Activated naive CD4-positive, alpha-beta T cell treated with anti-CD3 and anti-CD28 coated beads, Interleukin-2, amount 50 U/mL, for 72 hours (primary cell): ENCODE measurements at regions not wholly inside any gene's neighbourhood (a gene's known extent, or its start where the extent isn't known, plus 50 kb on each side); places are given as distances from the start of the nearest gene placed in this dataset.

Experiments used
- ATAC-seq, 2 donors: fragments of 150-1000 bp; cut with Tn5 transposase; 2 replicates each; pipeline ENCODE4 v1.10.0; 2021; ENCODE audit warnings: mild to moderate bottlenecking in 2 of 2, moderate library complexity in 2 of 2
- DNase-seq, 2 donors: peaks; one replicate each; pipeline ENCODE4 v3.0.0; 2021 to 2022; ENCODE audit warnings: low spot score in 2 of 2
- H3K27ac Mint-ChIP-seq, 2 donors: one replicate each; pipeline ENCODE4 v1.8.0; 2022; ENCODE audit warnings: mild to moderate bottlenecking in 2 of 2, mixed read lengths in 2 of 2
- H3K36me3 Mint-ChIP-seq, 2 donors: one replicate each; pipeline ENCODE4 v1.8.0; 2022; ENCODE audit warnings: mixed read lengths in 2 of 2
- H3K9me3 Mint-ChIP-seq, 2 donors: one replicate each; pipeline ENCODE4 v1.8.0; 2022; ENCODE audit warnings: mixed read lengths in 2 of 2

- Mint-ChIP-seq H3K36me3 (no peaks in the 10 kb centered on the region), H3K9me3 (peaks cover 0 to 7% of the 10 kb centered on the region in 2 donors), H3K27ac (no peak overlapping the region)
- no peak for DNase-seq
- no peak for ATAC-seq
Measured at GRCh38 chr6:45730232-45730631, 285.4 kb downstream of the CLIC5 start.

GRCh38 chr6:45728674-45729073, 287.0 kb downstream of the CLIC5 start:
- ATAC-seq, result no peak
- DNase-seq, result no peak
- Mint-ChIP-seq H3K36me3 (no peaks in the 10 kb centered on the region), H3K9me3 (peaks cover 0 to 7% of the 10 kb centered on the region in 2 donors), H3K27ac (no peak overlapping the region)

DNA sequence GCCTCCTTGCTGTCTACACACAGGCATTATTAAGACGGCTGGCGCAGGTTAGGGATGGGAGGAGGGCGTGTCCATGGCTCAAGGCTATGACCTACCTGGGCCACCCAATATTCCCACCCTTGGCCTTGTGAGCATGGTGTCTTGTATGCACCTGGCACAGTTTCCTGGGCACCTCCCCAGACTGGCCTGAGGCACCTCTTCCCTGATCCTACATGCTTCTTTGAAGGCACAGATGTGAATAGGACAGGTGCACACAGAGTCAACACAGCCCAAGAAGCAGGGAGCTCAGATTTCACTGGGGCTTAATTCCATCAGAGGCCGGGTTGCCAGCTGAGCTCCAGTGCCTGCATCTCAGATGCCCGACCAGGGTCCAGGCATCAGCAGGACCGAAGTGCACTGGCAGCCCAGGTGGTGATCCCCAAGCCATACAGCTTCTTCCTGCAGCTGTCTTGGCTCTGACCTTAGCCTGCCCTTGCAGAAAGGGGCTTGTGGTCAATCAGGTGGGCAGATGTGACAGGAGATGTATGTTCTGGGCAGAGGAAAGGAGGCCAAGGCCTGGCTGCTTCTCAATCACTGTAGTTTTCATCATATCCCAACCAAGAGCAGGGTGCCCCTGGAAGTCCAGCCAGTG, 287.7 kb downstream of the CLIC5 start:
- H3K36me3 Mint-ChIP-seq, result peaks cover 0 to 2% of the 10 kb centered on the region in 2 donors
- ATAC-seq (no peak), DNase-seq (no peak)
- no peak overlapping the region for H3K27ac Mint-ChIP-seq
- peaks cover 0 to 9% of the 10 kb centered on the region in 2 donors for H3K9me3 Mint-ChIP-seq

GRCh38 chr6:45727228-45727627, 288.4 kb downstream of the CLIC5 start:
- DNase-seq (no peak), ATAC-seq (no peak)
- Mint-ChIP-seq H3K9me3 (peaks cover 0 to 12% of the 10 kb centered on the region in 2 donors), H3K36me3 (peaks cover 0 to 6% of the 10 kb centered on the region in 2 donors), H3K27ac (no peak overlapping the region)

DNA sequence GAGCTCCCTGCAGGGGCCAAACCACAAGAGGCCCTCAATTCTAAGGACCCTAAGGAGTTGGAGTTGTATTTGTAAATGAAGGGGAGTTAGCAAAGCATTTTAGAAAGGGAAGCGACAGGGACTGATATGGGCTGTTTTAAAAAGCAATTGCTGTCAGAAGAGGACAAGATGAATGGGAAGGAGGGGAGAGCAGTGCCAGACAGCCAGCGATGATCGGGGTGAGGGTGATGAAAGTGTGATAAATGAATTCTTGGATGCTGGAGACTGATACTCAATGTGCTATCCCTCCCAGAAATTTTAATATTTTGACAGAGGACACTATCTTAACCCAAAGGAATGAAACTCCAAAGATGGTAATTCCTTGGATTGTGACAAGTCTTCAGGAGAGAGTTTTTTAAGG, 289.2 kb downstream of the CLIC5 start:
- no peak for ATAC-seq
- Mint-ChIP-seq H3K36me3 (peaks cover 0 to 6% of the 10 kb centered on the region in 2 donors), H3K27ac (no peak overlapping the region), H3K9me3 (peaks cover 0 to 12% of the 10 kb centered on the region in 2 donors)
- no peak for DNase-seq

GRCh38 chr6:45724511-45724910, 291.1 kb downstream of the CLIC5 start:
- peaks cover 0 to 12% of the 10 kb centered on the region in 2 donors for H3K9me3 Mint-ChIP-seq
- H3K27ac Mint-ChIP-seq, result no peak overlapping the region
- no peak for DNase-seq
- no peak for ATAC-seq
- H3K36me3 Mint-ChIP-seq, result peaks cover 0 to 6% of the 10 kb centered on the region in 2 donors

- H3K36me3 Mint-ChIP-seq, result peaks cover 0 to 6% of the 10 kb centered on the region in 2 donors
- DNase-seq, result no peak
- no peak for ATAC-seq
- H3K9me3 Mint-ChIP-seq, result peaks cover 0 to 12% of the 10 kb centered on the region in 2 donors
- H3K27ac Mint-ChIP-seq, result no peak overlapping the region
Measured at GRCh38 chr6:45724027-45724426, 291.6 kb downstream of the CLIC5 start.

DNA sequence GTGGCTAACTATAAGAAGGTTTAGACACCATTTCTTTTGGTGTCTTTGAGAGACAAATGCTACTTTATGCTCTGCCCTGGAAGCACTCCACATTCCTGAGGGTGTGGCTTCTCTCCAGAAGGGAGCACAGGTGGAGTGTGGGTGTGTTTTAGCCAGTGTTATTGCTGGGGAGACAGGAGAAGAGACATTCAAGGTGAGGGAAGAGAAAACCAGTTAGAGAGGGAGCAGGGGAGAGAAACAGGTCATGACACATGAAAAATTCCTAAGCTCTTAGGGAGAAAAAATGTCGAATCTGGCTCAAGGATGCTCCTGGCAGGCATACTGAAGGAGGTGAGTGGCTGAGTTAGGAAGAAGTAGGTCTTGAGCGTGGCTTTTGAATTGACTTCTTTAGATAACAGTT, 292.8 kb downstream of the CLIC5 start:
- Mint-ChIP-seq H3K27ac (no peak overlapping the region), H3K9me3 (peaks cover 0 to 12% of the 10 kb centered on the region in 2 donors), H3K36me3 (peaks cover 0 to 6% of the 10 kb centered on the region in 2 donors)
- DNase-seq (no peak), ATAC-seq (no peak)

GRCh38 chr6:45721665-45722064, 294.0 kb downstream of the CLIC5 start:
- no peak for DNase-seq
- H3K9me3 Mint-ChIP-seq, result peaks cover 0 to 12% of the 10 kb centered on the region in 2 donors
- H3K36me3 Mint-ChIP-seq, result peaks cover 0 to 6% of the 10 kb centered on the region in 2 donors
- no peak overlapping the region for H3K27ac Mint-ChIP-seq
- ATAC-seq, result no peak

DNA sequence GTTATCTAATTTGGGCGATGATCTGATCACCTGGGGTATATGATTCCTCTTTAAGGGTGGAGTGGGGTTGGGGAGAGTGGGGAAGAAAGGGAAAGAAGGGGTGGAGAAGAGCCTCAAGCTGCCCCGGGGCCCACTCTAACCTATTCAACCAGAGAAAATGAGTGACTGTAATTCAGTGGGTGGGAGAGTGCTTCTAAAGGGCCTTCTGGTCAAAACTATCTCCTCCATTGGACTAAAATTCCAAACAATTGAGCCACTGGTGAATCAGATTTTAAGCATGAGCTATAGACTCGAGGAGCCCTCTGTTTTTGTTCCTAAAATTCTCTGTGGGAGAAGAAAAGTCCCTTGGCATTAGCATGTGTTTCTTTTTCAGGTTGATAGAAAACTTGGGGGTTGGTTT, 296.8 kb downstream of the CLIC5 start:
- peaks cover 0 to 6% of the 10 kb centered on the region in 2 donors for H3K36me3 Mint-ChIP-seq
- DNase-seq (no peak), ATAC-seq (no peak)
- no peak overlapping the region for H3K27ac Mint-ChIP-seq
- peaks cover 0 to 5% of the 10 kb centered on the region in 2 donors for H3K9me3 Mint-ChIP-seq

- no peak for DNase-seq
- Mint-ChIP-seq H3K27ac (no peak overlapping the region), H3K9me3 (peaks cover 0 to 5% of the 10 kb centered on the region in 2 donors), H3K36me3 (peaks cover 0 to 6% of the 10 kb centered on the region in 2 donors)
- ATAC-seq, result no peak
Measured at GRCh38 chr6:45718131-45718530, 297.5 kb downstream of the CLIC5 start.

DNA sequence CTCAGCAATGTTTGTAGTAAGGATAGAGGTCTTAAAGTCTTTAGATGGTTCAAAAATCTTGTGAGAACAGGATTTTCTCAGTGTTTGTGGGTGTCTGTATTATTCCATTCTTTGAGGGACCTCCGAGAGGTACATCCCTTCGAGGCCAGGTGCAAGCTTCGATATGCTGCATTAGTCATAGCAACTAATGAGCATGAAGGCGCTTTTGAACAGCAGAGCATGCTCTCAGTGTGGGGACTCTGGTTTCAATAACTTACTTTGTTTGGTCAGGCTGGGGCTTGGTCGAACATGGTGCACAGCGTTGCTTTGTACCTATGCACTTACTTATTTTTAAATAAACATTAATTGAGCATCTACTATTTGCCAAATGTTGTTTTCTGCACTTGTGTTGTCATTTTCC, 297.9 kb downstream of the CLIC5 start:
- H3K9me3 Mint-ChIP-seq, result peaks cover 0 to 1% of the 10 kb centered on the region in 2 donors
- DNase-seq (no peak), ATAC-seq (no peak)
- peaks cover 0 to 2% of the 10 kb centered on the region in 2 donors for H3K36me3 Mint-ChIP-seq
- H3K27ac Mint-ChIP-seq, result no peak overlapping the region

DNA sequence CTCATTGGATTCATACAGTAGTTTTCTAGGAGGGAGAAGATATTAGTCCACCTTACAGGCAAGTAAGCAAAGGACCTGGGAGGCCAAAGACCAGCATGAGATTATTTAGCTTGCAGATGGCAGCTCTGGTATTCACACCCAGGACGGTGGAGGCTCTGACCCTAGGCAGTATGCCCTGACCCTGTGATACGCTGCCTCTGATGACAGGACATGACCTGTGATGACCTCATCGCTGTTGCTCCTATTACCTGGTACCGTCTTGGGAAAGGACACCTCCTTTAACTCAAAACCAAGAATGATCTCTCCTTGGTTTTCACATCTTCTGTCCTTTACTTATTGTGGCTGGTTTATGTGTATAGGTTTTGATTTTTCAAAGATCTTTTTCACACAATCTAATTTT, 298.6 kb downstream of the CLIC5 start:
- ATAC-seq (no peak), DNase-seq (no peak)
- Mint-ChIP-seq H3K36me3 (no peaks in the 10 kb centered on the region), H3K27ac (peak overlapping the region in 1 of 2 donors; percentile 95), H3K9me3 (no peaks in the 10 kb centered on the region)

- Mint-ChIP-seq H3K27ac (peak overlapping the region in 1 of 2 donors; percentile 95), H3K9me3 (no peaks in the 10 kb centered on the region), H3K36me3 (no peaks in the 10 kb centered on the region)
- peak in 1 of 2 donors; percentile 61 for ATAC-seq
- DNase-seq, result no peak
Measured at GRCh38 chr6:45715508-45715803, 300.2 kb downstream of the CLIC5 start.

DNA sequence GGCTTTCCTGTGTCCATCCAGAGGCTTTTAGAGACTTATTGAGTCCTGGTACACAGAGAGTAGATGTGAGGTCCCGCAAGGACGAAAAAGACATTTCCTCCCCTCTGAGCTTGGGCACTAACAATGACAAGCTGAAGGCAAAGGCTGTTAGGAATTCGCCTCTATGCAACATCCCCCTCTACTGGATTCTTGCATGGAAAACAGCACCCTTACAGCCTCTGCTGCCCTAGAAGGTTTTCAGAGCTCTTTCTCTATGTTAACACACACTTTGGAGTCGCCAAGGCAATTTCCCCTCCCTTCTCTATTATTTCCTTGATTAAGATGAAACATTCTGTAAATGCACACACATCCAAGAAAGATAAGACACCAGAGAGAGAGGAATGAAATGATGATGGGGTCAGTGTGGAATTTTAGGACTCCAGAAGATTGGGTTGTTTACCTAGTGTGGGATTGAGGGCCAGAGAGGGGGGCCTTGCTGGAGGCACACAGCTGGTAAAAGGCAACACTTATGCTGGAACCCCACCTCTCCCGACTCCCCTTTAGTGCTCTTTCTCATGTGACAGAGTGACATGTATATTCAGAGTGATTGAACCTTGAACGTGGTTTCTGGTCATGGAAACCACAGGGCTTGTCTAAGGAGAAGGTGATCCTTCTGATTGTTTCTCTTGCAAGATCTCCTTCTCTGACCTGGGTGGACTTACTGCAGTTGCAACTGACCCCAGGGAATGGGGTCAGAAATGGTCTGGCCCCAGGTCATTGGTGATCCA, 300.7 kb downstream of the CLIC5 start:
- peak overlapping the region; percentile 7 to 95 for H3K27ac Mint-ChIP-seq
- no peaks in the 10 kb centered on the region for H3K9me3 Mint-ChIP-seq
- no peaks in the 10 kb centered on the region for H3K36me3 Mint-ChIP-seq
- DNase-seq, result peak in 1 of 2 donors; percentile 30
- ATAC-seq, result peak in 1 of 2 donors; percentile 30

DNA sequence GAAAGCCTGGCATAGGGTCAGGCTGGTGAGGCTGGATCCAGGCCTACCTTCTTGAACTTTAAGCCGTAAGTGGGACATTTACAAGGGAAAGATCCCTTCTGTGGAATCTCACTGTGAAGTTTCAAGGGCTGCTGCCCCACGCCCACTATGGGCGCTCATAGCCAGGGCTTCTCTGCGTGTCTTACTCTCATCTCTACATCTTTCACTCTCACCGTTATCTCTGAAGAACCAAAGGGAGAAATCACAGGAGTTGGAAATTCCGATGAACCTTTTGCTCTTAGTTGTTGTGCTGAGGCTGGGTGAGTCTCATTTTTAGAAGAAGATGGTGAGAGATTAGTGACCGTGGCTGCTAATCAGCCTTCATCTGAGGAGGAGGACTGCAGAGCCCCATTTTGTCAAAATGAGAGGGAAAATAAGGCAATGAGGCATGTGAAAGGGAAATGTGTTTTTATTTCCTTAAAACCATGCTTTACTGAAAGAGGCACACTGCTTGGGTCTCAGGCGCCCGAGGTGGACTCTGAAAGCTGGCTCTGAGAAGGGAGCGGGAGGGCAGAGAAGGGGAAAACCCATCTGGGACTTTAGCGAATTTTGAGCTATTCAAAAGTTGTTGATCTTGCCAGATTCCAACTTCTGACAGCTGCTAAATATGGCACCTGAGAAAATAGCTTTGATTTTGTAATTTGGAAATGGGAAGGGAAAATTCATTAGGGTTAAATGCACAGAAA, 301.5 kb downstream of the CLIC5 start:
- no peaks in the 10 kb centered on the region for H3K36me3 Mint-ChIP-seq

More for the DNA sequence above, 301.5 kb downstream of the CLIC5 start:
- H3K27ac Mint-ChIP-seq, result peak overlapping the region; percentile 85 to 95
- no peak for DNase-seq
- peaks cover 0 to 3% of the 10 kb centered on the region in 2 donors for H3K9me3 Mint-ChIP-seq
- peak in 1 of 2 donors; percentile 19 for ATAC-seq
